HepG2 (cell line): ENCODE measurements at regions not wholly inside any gene's neighbourhood (a gene's known extent, or its start where the extent isn't known, plus 50 kb on each side); places are given as distances from the start of the nearest gene placed in this dataset.

Experiments used
- ATAC-seq: fragments of 200-7000 bp; cut with Tn5 transposase; 3 replicates; pipeline ENCODE4 v1.9.1; 2020; ENCODE audit warnings: mild to moderate bottlenecking, moderate library complexity
- BruUV-seq: library from RNA; stranded (reverse); fragments of 400-500 nt; replicated peaks from 2 replicates; lab custom pipeline; 2021; lab: Mats Ljungman, UMichigan
- CTCF ChIA-PET: fragments of 300-600 bp; formaldehyde crosslinking; extraction: SDS; loops from one replicate; lab custom pipeline; 2021; ENCODE audit warnings: low total read pairs, inconsistent platforms, low intra/inter-chr PET ratio; lab: Yijun Ruan, JAX
- POLR2A ChIA-PET: fragments of 350-600 bp; sonication (Branson Sonifier 250); formaldehyde crosslinking; loops from one replicate; lab custom pipeline; 2020; ENCODE audit warnings: antibody characterized with exemption, inconsistent platforms; lab: Yijun Ruan, JAX
- DNase-seq: peaks from one replicate; pipeline ENCODE4 v3.0.0-alpha.2; 2015; ENCODE audit warnings: low spot score
- FAIRE-seq: peaks from 3 replicates; lab custom pipeline; 2011; peaks lifted over from hg19 to GRCh38; lab: Jason Lieb, UNC
- H2AFZ ChIP-seq: one replicate; pipeline ENCODE4 v1.6.1; 2011; ENCODE audit warnings: low read length, inconsistent platforms
- H3K27ac ChIP-seq: fragments of 300-600 bp; 3 replicates; pipeline ENCODE4 v1.8.0; 2011; ENCODE audit warnings: mixed run types, mild to moderate bottlenecking, mixed read lengths, low read length, inconsistent platforms; ENCODE audit not compliant: insufficient read depth; ENCODE audit errors: extremely low read length
- H3K27me3 ChIP-seq, 2 experiments: fragments of 200-600 bp in 1 of 2; 2 replicates in 1 of 2; 3 replicates in 1 of 2; pipeline versions ENCODE4 v1.6.0 to v1.8.0; 2011; ENCODE audit warnings: low read length in 2 of 2, mild to moderate bottlenecking in 2 of 2, moderate library complexity in 2 of 2, inconsistent platforms in 1 of 2; ENCODE audit not compliant: insufficient read depth in 2 of 2, control insufficient read depth in 1 of 2
- H3K36me3 ChIP-seq, 2 experiments: fragments of 200-600 bp in 1 of 2; replicated peaks in 1 of 2; 2 replicates in 1 of 2; 3 replicates in 1 of 2; pipeline versions ENCODE4 v1.5.1 to v1.8.0; 2011; ENCODE audit warnings: low read length in 2 of 2, inconsistent platforms in 1 of 2; ENCODE audit not compliant: insufficient read depth in 2 of 2, control insufficient read depth in 1 of 2
- H3K4me1 ChIP-seq: 2 replicates; pipeline ENCODE4 v1.5.1; 2012; ENCODE audit warnings: low read length, inconsistent platforms; ENCODE audit not compliant: insufficient read depth
- H3K4me2 ChIP-seq: 2 replicates; pipeline ENCODE4 v1.6.0; 2011; ENCODE audit warnings: low read depth, low read length, inconsistent platforms
- H3K4me3 ChIP-seq, 3 experiments: fragments of 200-600 bp in 1 of 3; sonication (generic), shearing (Covaris generic) in 1 of 3; replicated peaks in 1 of 3; 2 replicates each; pipeline ENCODE4 v1.5.1; 2011 to 2016; ENCODE audit warnings: low read length in 3 of 3, inconsistent platforms in 2 of 3, low read depth in 2 of 3, mild to moderate bottlenecking in 2 of 3, control low read depth in 1 of 3, mixed read lengths in 1 of 3; ENCODE audit not compliant: insufficient read depth in 1 of 3
- H3K79me2 ChIP-seq: one replicate; pipeline ENCODE4 v1.6.1; 2011; ENCODE audit warnings: low read length, inconsistent platforms; ENCODE audit not compliant: insufficient read depth
- H3K9ac ChIP-seq: 2 replicates; pipeline ENCODE4 v1.6.0; 2011; ENCODE audit warnings: mild to moderate bottlenecking, low read depth, low read length, inconsistent platforms; ENCODE audit not compliant: insufficient read depth
- H3K9me3 ChIP-seq: 2 replicates; pipeline ENCODE4 v1.5.1; 2012; ENCODE audit warnings: mild to moderate bottlenecking, low read length
- H4K20me1 ChIP-seq: 2 replicates; pipeline ENCODE4 v1.6.0; 2011; ENCODE audit warnings: inconsistent platforms, mild to moderate bottlenecking, low read length, moderate library complexity; ENCODE audit not compliant: insufficient read depth
- ARNTL ChIP-seq: sonication (generic); formaldehyde crosslinking; IDR thresholded peaks from 2 replicates; pipeline ENCODE4 v1.4.0; 2020; ENCODE audit warnings: mild to moderate bottlenecking, missing genetic modification reagents
- ERF ChIP-seq: IDR thresholded peaks from 2 replicates; pipeline ENCODE4 v1.6.1; 2018; ENCODE audit warnings: missing biosample characterization, missing genetic modification reagents
- FOXM1 ChIP-seq: sonication (generic); formaldehyde crosslinking; IDR thresholded peaks from 2 replicates; pipeline ENCODE4 v1.5.0; 2020; ENCODE audit warnings: missing genetic modification reagents
- HNF4G ChIP-seq, 2 experiments: sonication (generic) in 1 of 2; formaldehyde crosslinking in 1 of 2; IDR thresholded peaks; 2 replicates each; pipeline versions ENCODE4 v1.4.0 to v1.6.1; 2011 to 2020; ENCODE audit warnings: borderline replicate concordance in 2 of 2, low read depth in 2 of 2, mild to moderate bottlenecking in 2 of 2, low read length in 1 of 2, missing genetic modification reagents in 1 of 2, moderate library complexity in 1 of 2
- JDP2 ChIP-seq: sonication (generic); formaldehyde crosslinking; IDR thresholded peaks from 2 replicates; pipeline ENCODE4 v1.8.1; 2022; ENCODE audit warnings: missing genetic modification reagents, borderline replicate concordance
- MTA3 ChIP-seq: sonication (generic); formaldehyde crosslinking; IDR thresholded peaks from 2 replicates; pipeline ENCODE4 v1.4.0; 2020; ENCODE audit warnings: missing genetic modification reagents
- MYNN ChIP-seq: sonication (generic); formaldehyde crosslinking; IDR thresholded peaks from 2 replicates; pipeline ENCODE4 v1.4.0; 2020; ENCODE audit warnings: mild to moderate bottlenecking, low read depth, missing genetic modification reagents
- REST ChIP-seq, 2 experiments: IDR thresholded peaks; 2 replicates each; pipeline ENCODE4 v1.6.1; 2011 to 2012; ENCODE audit warnings: low read length in 2 of 2, borderline replicate concordance in 1 of 2, low read depth in 1 of 2, mild to moderate bottlenecking in 1 of 2, moderate library complexity in 1 of 2
- SIX4 ChIP-seq: sonication (generic); formaldehyde crosslinking; IDR thresholded peaks from 2 replicates; pipeline ENCODE4 v1.4.0; 2020; ENCODE audit warnings: missing genetic modification reagents
- SNRNP70 ChIP-seq: fragments of 200-400 bp; formaldehyde crosslinking; IDR thresholded peaks from 2 replicates; pipeline ENCODE4 v1.6.1; 2017; ENCODE audit warnings: mild to moderate bottlenecking, low read depth, low read length, moderate library complexity
- SP140L ChIP-seq: sonication (generic); formaldehyde crosslinking; IDR thresholded peaks from 2 replicates; pipeline ENCODE4 v1.4.0; 2020; ENCODE audit warnings: missing genetic modification reagents, borderline replicate concordance
- ZNF343 ChIP-seq: sonication (generic); formaldehyde crosslinking; IDR thresholded peaks from 2 replicates; pipeline ENCODE4 v1.4.0; 2020; ENCODE audit warnings: mild to moderate bottlenecking, missing genetic modification reagents
- ZNF484 ChIP-seq: sonication (generic); formaldehyde crosslinking; IDR thresholded peaks from 2 replicates; pipeline ENCODE4 v1.5.1; 2020; ENCODE audit warnings: mild to moderate bottlenecking, low read depth, missing genetic modification reagents, borderline replicate concordance
- ZNF761 ChIP-seq: sonication (generic); formaldehyde crosslinking; conservative IDR thresholded peaks from 2 replicates; pipeline ENCODE4 v1.4.0; 2020; ENCODE audit warnings: mild to moderate bottlenecking, missing genetic modification reagents
- ZNF775 ChIP-seq: sonication (generic); formaldehyde crosslinking; IDR thresholded peaks from 2 replicates; pipeline ENCODE4 v1.4.0; 2020; ENCODE audit warnings: missing genetic modification reagents, mild to moderate bottlenecking, moderate library complexity, borderline replicate concordance
- WGBS: methylation state at CpG from one replicate; pipeline ENCODE4 v1.1.6; 2017; ENCODE audit warnings: low lambda C conversion rate; 5-methylcytosine and 5-hydroxymethylcytosine counted together
- in situ Hi-C: cut with HindIII; loops from 2 replicates; pipeline ENCODE4 v1.10.0; 2017; ENCODE audit warnings: low pct_unique_long_range_greater_than_20kb; ENCODE audit not compliant: extremely low pct_ligation_motif_present
- intact Hi-C: fragments of 100-400 bp; cut with micrococcal nuclease; formaldehyde crosslinking; loops from one replicate; pipeline ENCODE4 v1.10.0; 2022; ENCODE audit not compliant: unreplicated experiment
- TF ChIP-seq, protein P1 (sequence below): sonication (generic); formaldehyde crosslinking; IDR thresholded peaks from 2 replicates; pipeline ENCODE4 v1.4.0; 2020; ENCODE audit warnings: missing genetic modification reagents; ENCODE audit errors: not compliant biosample characterization

DNA sequence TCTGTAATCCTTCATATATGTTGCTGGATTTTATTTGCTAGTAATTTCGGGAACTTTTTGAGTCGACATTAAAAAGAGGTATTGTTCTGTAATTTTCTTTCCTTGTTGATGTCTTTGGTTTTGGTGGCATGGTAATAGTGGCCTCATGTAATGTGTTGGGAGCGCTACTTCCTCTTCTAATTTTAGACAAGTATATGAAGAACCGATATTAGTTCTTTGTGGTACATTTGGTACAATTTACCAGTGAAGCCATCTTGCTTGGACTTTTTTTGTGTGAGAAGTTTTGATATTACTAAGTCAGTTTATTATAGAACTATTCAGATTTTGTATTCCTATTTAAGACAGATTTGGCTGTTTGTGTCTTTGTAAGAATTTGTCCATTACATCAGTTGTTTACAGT lies 669.2 kb upstream of the AADAT start:
- FAIRE-seq (no peak), DNase-seq (no peak), ATAC-seq (no peak)
- intact Hi-C loops (no loop called here), in situ Hi-C loops (no loop called here)
- 10% methylated on average over 4 of the region's 4 CpGs for WGBS
- TF ChIP-seq SIX4: no peak
- no peak for TF ChIP-seq SNRNP70
- TF ChIP-seq ERF (CRISPR knock-in tag): no peak
- Histone ChIP-seq H3K4me2 (no peak overlapping the region), H3K4me3 (no peak overlapping the region), H3K27me3 (no peaks in the 10 kb centered on the region), H2AFZ (no peak overlapping the region), H3K4me1 (no peaks in the 10 kb centered on the region), H3K27ac (no peak overlapping the region), H3K9ac (no peak overlapping the region), H3K36me3 (no peaks in the 10 kb centered on the region), H3K9me3 (peaks cover 11% of the 10 kb centered on the region; the same call in 1 of the 2 replicates), H3K79me2 (no peaks in the 10 kb centered on the region), H4K20me1 (no peaks in the 10 kb centered on the region)
- ChIA-PET CTCF (no interaction called here), POLR2A (no interaction called here)
- BruUV-seq: no TSS peak

- Histone ChIP-seq H3K27me3 (no peaks in the 10 kb centered on the region), H2AFZ (no peak overlapping the region), H4K20me1 (no peaks in the 10 kb centered on the region), H3K9me3 (peaks cover 16% of the 10 kb centered on the region; the same call in 1 of the 2 replicates), H3K36me3 (no peaks in the 10 kb centered on the region), H3K27ac (no peak overlapping the region), H3K9ac (no peak overlapping the region), H3K79me2 (no peaks in the 10 kb centered on the region), H3K4me1 (no peaks in the 10 kb centered on the region), H3K4me3 (no peak overlapping the region), H3K4me2 (no peak overlapping the region)
- ATAC-seq (no peak; the same call in 2 of the 3 replicates), FAIRE-seq (no peak), DNase-seq (no peak)
- intact Hi-C loops (no loop called here), in situ Hi-C loops (no loop called here)
- TF ChIP-seq ZNF343 (CRISPR knock-in tag) (no peak), ZNF775 (CRISPR knock-in tag) (no peak), MTA3 (CRISPR knock-in tag) (no peak), SP140L (no peak), FOXM1 (no peak), HNF4G (IDR thresholded peaks at IDR 0.05; ENCODE audit: borderline replicate concordance, low read depth, low read length) (no peak), HNF4G (CRISPR knock-in tag; IDR thresholded peaks at IDR 0.05; ENCODE audit: borderline replicate concordance, low read depth) (no peak), ZNF484 (CRISPR knock-in tag) (no peak), ARNTL (no peak), JDP2 (CRISPR knock-in tag) (no peak), ZNF761 (CRISPR knock-in tag) (no peak), MYNN (CRISPR knock-in tag) (no peak), REST (IDR thresholded peaks at IDR 0.05; ENCODE audit: borderline replicate concordance in 1 of 2, low read depth in 1 of 2, low read length in 2 of 2) (no peak)
- TF ChIP-seq, protein P1, sequence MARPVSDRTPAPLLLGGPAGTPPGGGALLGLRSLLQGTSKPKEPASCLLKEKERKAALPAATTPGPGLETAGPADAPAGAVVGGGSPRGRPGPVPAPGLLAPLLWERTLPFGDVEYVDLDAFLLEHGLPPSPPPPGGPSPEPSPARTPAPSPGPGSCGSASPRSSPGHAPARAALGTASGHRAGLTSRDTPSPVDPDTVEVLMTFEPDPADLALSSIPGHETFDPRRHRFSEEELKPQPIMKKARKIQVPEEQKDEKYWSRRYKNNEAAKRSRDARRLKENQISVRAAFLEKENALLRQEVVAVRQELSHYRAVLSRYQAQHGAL (CRISPR knock-in tag): no peak
- 18% methylated on average over 5 of the region's 5 CpGs for WGBS
- ChIA-PET CTCF (no interaction called here), POLR2A (no interaction called here)
- BruUV-seq: no TSS peak
Measured at GRCh38 chr4:170750519-170750918, 660.8 kb upstream of the AADAT start.
